GM12872 (cell line): ENCODE measurements at regions not wholly inside any gene's neighbourhood (a gene's known extent, or its start where the extent isn't known, plus 50 kb on each side); places are given as distances from the start of the nearest gene placed in this dataset.

ENCODE experiments used
- CTCF ChIP-seq: IDR thresholded peaks from 3 replicates; pipeline ENCODE4 v1.5.1; 2011; ENCODE audit warnings: low read depth, mild to moderate bottlenecking, low read length, moderate library complexity; ENCODE audit not compliant: insufficient read depth

DNA sequence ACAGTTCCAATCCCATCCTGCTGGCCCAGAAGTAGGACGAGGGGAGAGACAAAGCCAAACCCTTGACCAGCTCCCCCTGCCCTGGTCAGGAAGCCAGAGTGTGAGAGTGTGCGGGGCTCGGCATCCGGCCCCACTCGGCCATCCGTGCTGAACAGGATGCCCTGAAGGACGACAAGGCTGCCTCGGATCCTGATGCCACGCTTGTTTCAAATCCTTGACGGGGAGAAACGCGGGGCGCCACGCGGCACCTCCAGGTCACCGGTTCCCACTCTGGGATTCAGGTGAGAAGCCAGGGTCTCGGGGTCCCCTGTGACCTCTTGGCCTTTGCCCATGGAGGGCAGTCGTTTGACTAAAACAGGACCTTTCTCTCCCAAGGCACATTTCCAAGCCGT lies 167.8 kb downstream of the BRD1 start:
- TF ChIP-seq CTCF, result no peak

- TF ChIP-seq CTCF, result no peak
Measured at GRCh38 chr22:49659281-49659923, 168.3 kb downstream of the BRD1 start.

DNA sequence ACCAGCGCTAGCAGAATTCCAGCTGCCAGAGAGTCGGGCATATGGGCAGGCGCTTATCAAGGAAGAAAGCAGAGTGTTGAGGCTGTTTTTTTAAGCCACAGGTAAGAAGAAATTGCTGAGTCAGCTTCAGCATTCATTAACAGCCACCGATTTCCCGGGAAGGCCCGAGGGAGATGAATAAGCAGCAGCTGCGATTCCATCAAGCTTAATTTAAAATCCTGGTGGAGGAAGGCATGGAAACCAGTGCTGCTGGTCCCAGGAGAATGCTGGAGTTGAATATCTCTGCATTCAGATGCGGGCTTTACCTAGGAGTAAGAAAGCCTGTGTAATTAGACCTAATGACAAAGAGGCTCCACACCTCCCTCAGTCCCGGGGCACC lies 168.8 kb downstream of the BRD1 start:
- no peak for TF ChIP-seq CTCF

DNA sequence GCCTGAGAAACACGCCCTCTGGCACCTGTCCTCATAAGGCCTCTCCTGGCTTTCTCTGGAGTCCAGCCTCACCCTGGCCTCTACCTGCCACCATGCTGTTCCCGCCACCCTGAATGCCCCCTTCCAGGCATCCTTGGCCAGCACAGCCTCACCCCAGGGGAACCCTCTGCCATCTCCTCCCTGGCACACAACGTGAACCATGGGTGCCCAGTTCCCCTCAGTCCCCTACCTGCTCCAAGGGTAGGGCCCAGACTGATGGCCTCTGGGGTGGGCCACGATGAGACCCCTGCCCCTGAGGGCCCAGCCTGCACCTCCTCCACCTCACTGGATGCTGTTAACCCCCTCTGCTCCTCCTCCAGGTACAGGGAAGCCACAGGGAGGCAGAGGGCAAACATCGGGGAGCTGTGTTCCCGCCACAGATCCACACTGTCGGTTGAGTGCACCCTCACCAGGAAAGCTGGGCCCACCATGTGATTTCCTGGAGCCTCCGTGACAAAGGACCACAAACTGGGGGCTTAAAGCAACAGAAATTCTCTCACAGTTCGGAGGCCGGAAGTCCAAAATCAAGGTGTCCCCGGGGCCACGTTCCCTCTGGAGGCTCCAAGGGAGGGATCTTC lies 169.6 kb downstream of the BRD1 start:
- no peak for TF ChIP-seq CTCF

DNA sequence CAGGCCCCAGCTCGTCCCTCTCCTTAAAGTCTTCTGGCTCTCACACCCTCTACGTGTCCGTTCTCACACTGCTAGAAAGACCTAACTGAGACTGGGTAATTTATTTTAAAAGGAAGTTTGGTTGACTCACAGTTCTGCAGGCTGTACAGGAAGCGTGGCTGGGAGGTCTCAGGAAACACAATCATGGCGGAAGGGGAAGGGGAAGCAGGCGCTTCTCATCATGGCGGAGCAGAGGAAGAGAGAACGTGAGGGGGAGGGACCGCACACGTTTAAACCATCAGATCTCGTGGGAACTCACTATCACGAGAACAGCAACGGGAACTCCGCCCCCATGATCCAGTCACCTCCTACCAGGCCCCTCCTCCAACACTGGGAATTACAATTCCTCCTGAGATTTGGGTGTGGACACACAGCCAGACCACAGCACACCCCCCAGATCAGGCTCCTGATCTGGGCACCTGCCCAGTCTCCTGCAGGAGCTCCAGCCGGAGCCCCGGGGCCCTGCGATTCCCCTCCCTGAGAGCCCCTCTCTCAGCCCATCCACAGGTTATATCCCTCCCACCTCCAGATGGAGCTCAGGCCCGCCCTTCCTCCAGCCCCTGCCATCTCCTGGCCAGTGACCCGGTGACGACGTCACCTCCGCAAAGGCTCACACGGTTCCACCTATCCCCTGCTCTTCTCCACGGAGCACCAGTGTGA lies 170.2 kb downstream of the BRD1 start:
- no peak for TF ChIP-seq CTCF

GRCh38 chr22:49656291-49656851 lies 171.3 kb downstream of the BRD1 start:
- no peak for TF ChIP-seq CTCF

DNA sequence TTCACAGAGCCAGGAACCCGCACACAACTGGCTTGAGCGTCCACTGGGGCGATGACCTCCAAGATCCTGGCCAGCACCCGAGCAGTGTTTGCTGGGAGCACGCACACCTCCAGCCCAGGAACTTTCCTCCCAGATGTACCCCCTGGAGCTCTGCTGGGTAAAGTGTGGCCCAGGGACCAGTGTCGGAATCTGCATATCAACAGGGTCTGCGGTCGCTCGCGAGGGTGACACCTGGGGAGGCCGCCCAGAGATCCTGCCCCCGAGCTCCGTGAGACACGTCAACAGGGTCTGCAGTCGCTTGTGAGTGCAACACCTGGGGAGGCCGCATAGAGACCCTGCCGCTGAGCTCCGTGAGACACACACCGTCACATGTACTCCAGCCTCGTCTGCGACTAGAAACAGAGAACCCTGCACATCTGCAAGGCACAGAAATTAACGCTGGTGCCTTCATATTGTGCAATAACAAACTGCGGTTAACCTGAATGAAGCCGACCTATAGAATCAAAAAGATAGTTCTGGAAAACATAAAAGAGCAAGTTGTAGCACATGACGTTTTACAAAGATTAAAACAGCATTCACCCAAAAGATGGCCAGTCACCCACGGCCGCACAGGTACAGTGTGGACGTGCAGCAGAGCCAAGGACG lies 172.4 kb downstream of the BRD1 start:
- TF ChIP-seq CTCF, result no peak
